Tibial artery (tissue), 4 donors: ENCODE measurements at regions not wholly inside any gene's neighbourhood (a gene's known extent, or its start where the extent isn't known, plus 50 kb on each side); places are given as distances from the start of the nearest gene placed in this dataset.

ENCODE experiments used
- DNase-seq, 2 donors: peaks; one replicate each; pipeline ENCODE4 v3.0.0-alpha.2; 2019
- H3K27ac ChIP-seq, 2 donors: fragments of 200-600 bp; sonication (generic) in 1 of 2; 1 replicate in 1 of 2; 2 replicates in 1 of 2; pipeline ENCODE4 v1.5.1; 2018 to 2019; ENCODE audit warnings: mild to moderate bottlenecking in 1 of 2
- H3K27me3 ChIP-seq, 2 donors: fragments of 200-600 bp; sonication (generic) in 1 of 2; one replicate each; pipeline versions ENCODE4 v1.5.1 to v1.6.0; 2016 to 2019
- H3K36me3 ChIP-seq, 3 donors: fragments of 200-600 bp; sonication (generic) in 2 of 3; one replicate each; pipeline ENCODE4 v1.5.1; 2016 to 2019; ENCODE audit warnings: mild to moderate bottlenecking in 2 of 3
- H3K4me1 ChIP-seq, 4 donors: fragments of 200-600 bp; sonication (generic) in 2 of 4; 1 replicate in 3 of 4; 2 replicates in 1 of 4; pipeline ENCODE4 v1.5.1; 2016 to 2019
- H3K4me3 ChIP-seq, 2 donors: fragments of 200-600 bp; sonication (generic) in 1 of 2; 1 replicate in 1 of 2; 2 replicates in 1 of 2; pipeline ENCODE4 v1.5.1; 2018 to 2019; ENCODE audit warnings: mild to moderate bottlenecking in 2 of 2
- H3K9me3 ChIP-seq, 3 donors: fragments of 200-600 bp; sonication (generic) in 1 of 3; one replicate each; pipeline ENCODE4 v1.5.1; 2016 to 2019
- intact Hi-C: fragments of 100-400 bp; cut with DNase I; formaldehyde crosslinking; loops from one replicate; pipeline ENCODE4 v1.15.0; 2023; ENCODE audit warnings: low total_unique reads
- TF ChIP-seq, protein P1 (sequence below), 2 experiments: fragments of 200-600 bp in 1 of 2; fragments of 450-650 bp in 1 of 2; IDR thresholded peaks; one replicate each; pipeline ENCODE4 v1.5.1; 2017 to 2019; ENCODE audit warnings: antibody characterized with exemption in 2 of 2, mild to moderate bottlenecking in 1 of 2, moderate library complexity in 1 of 2

- Histone ChIP-seq H3K36me3 (no peaks in the 10 kb centered on the region), H3K27ac (no peak overlapping the region), H3K9me3 (peaks cover 0 to 8% (median 2%) of the 10 kb centered on the region in 3 donors), H3K4me1 (no peaks in the 10 kb centered on the region), H3K4me3 (no peak overlapping the region), H3K27me3 (no peaks in the 10 kb centered on the region)
- intact Hi-C loops = no loop called here
- TF ChIP-seq, protein P1, sequence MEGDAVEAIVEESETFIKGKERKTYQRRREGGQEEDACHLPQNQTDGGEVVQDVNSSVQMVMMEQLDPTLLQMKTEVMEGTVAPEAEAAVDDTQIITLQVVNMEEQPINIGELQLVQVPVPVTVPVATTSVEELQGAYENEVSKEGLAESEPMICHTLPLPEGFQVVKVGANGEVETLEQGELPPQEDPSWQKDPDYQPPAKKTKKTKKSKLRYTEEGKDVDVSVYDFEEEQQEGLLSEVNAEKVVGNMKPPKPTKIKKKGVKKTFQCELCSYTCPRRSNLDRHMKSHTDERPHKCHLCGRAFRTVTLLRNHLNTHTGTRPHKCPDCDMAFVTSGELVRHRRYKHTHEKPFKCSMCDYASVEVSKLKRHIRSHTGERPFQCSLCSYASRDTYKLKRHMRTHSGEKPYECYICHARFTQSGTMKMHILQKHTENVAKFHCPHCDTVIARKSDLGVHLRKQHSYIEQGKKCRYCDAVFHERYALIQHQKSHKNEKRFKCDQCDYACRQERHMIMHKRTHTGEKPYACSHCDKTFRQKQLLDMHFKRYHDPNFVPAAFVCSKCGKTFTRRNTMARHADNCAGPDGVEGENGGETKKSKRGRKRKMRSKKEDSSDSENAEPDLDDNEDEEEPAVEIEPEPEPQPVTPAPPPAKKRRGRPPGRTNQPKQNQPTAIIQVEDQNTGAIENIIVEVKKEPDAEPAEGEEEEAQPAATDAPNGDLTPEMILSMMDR (IDR thresholded peaks at IDR 0.05) = no peak
- DNase-seq = no peak
Measured at GRCh38 chr7:106335814-106336213, 51.0 kb upstream of the NAMPT start.
